Endothelial cell of umbilical vein (primary cell): ENCODE measurements at regions not wholly inside any gene's neighbourhood (a gene's known extent, or its start where the extent isn't known, plus 50 kb on each side); places are given as distances from the start of the nearest gene placed in this dataset.

Experiments used
- BruUV-seq: library from RNA; stranded (reverse); fragments of 400-500 nt; replicated peaks from 2 replicates; lab custom pipeline; 2021; lab: Mats Ljungman, UMichigan
- CTCF ChIA-PET: fragments of 300-600, 350-600 bp; sonication (Branson Sonifier 250); formaldehyde crosslinking; loops from one replicate; lab custom pipeline; 2021; ENCODE audit warnings: antibody characterized with exemption, inconsistent platforms; lab: Charles Lee
- POLR2A ChIA-PET: fragments of 300-600, 350-600 bp; sonication (Branson Sonifier 250); formaldehyde crosslinking; loops from one replicate; lab custom pipeline; 2021; ENCODE audit warnings: antibody characterized with exemption, inconsistent platforms; lab: Charles Lee
- DNase-seq: peaks from one replicate; pipeline ENCODE4 v3.0.0-alpha.2; 2011; ENCODE audit warnings: low read depth, low spot score
- FAIRE-seq: peaks from 2 replicates; lab custom pipeline; 2011; peaks lifted over from hg19 to GRCh38; lab: Jason Lieb, UNC
- H2AFZ ChIP-seq: 2 replicates; pipeline ENCODE4 v1.6.0; 2012; ENCODE audit warnings: low read depth, low read length, control low read depth, inconsistent platforms
- H3K27ac ChIP-seq: 2 replicates; pipeline ENCODE4 v1.5.1; 2011; ENCODE audit warnings: low read depth, mild to moderate bottlenecking, control low read depth, low read length, moderate library complexity; ENCODE audit not compliant: insufficient read depth
- H3K27me3 ChIP-seq, 2 experiments: 2 replicates each; pipeline versions ENCODE4 v1.6.0 to v1.6.1; 2011; ENCODE audit warnings: low read length in 2 of 2, mixed read lengths in 1 of 2; ENCODE audit not compliant: control insufficient read depth in 2 of 2, insufficient read depth in 2 of 2
- H3K36me3 ChIP-seq, 2 experiments: 2 replicates in 1 of 2; 3 replicates in 1 of 2; pipeline ENCODE4 v1.5.1; 2011; ENCODE audit warnings: low read length in 2 of 2, mild to moderate bottlenecking in 1 of 2, moderate library complexity in 1 of 2; ENCODE audit not compliant: control insufficient read depth in 2 of 2, insufficient read depth in 2 of 2; ENCODE audit errors: extremely low read depth in 1 of 2
- H3K4me1 ChIP-seq: 3 replicates; pipeline ENCODE4 v1.5.1; 2011; ENCODE audit warnings: mild to moderate bottlenecking, low read length; ENCODE audit not compliant: control insufficient read depth, insufficient read depth; ENCODE audit errors: extremely low read depth
- H3K4me2 ChIP-seq: 2 replicates; pipeline ENCODE4 v1.6.1; 2011; ENCODE audit warnings: low read length, control low read depth, mixed read lengths; ENCODE audit not compliant: insufficient read depth
- H3K4me3 ChIP-seq, 3 experiments: fragments of 200-600 bp in 1 of 3; sonication (generic), shearing (Covaris generic) in 1 of 3; replicated peaks in 1 of 3; 2 replicates each; pipeline ENCODE4 v1.5.1; 2011 to 2016; ENCODE audit warnings: control low read depth in 3 of 3, low read length in 3 of 3, mild to moderate bottlenecking in 2 of 3, inconsistent platforms in 1 of 3, low read depth in 1 of 3, moderate library complexity in 1 of 3; ENCODE audit not compliant: insufficient read depth in 1 of 3
- H3K79me2 ChIP-seq: 2 replicates; pipeline ENCODE4 v1.6.0; 2012; ENCODE audit warnings: low read length, inconsistent platforms; ENCODE audit not compliant: control insufficient read depth, insufficient read depth
- H3K9ac ChIP-seq: replicated peaks from 2 replicates; pipeline ENCODE3; 2011; ENCODE audit warnings: low read length, control low read depth; ENCODE audit not compliant: insufficient read depth; ENCODE audit errors: extremely low read depth
- H3K9me1 ChIP-seq: replicated peaks from 3 replicates; pipeline ENCODE4 v1.6.0; 2011; ENCODE audit warnings: mild to moderate bottlenecking, low read length; ENCODE audit not compliant: control insufficient read depth, insufficient read depth; ENCODE audit errors: extremely low read depth
- H3K9me3 ChIP-seq: replicated peaks from 2 replicates; pipeline ENCODE4 v1.5.1; 2012; ENCODE audit warnings: low read length, inconsistent platforms; ENCODE audit not compliant: control insufficient read depth, insufficient read depth
- H4K20me1 ChIP-seq: replicated peaks from 2 replicates; pipeline ENCODE3; 2011; ENCODE audit warnings: mild to moderate bottlenecking, low read length; ENCODE audit not compliant: control insufficient read depth, insufficient read depth; ENCODE audit errors: extremely low read depth
- EZH2 ChIP-seq: IDR thresholded peaks from 2 replicates; pipeline ENCODE4 v1.6.1; 2012; ENCODE audit warnings: borderline replicate concordance, low read depth, mild to moderate bottlenecking, moderate library complexity, low read length, inconsistent platforms; ENCODE audit not compliant: severe bottlenecking
- FOS ChIP-seq: IDR thresholded peaks from 2 replicates; pipeline ENCODE4 v1.6.1; 2011; ENCODE audit warnings: mild to moderate bottlenecking, low read length, moderate library complexity, borderline replicate concordance; ENCODE audit not compliant: insufficient read depth
- GATA2 ChIP-seq: IDR thresholded peaks from 2 replicates; pipeline ENCODE4 v1.7.0; 2011; ENCODE audit warnings: low read depth, mild to moderate bottlenecking, moderate library complexity, mixed read lengths, low read length; ENCODE audit not compliant: insufficient read length, insufficient read depth
- JUN ChIP-seq: IDR thresholded peaks from 2 replicates; pipeline ENCODE4 v1.6.1; 2011; ENCODE audit warnings: borderline replicate concordance, low read depth; ENCODE audit not compliant: insufficient read length, insufficient read depth
- MYC ChIP-seq: IDR thresholded peaks from one replicate; pipeline ENCODE4 v1.6.1; 2011; ENCODE audit warnings: mild to moderate bottlenecking, low read depth, low read length
- POLR2A ChIP-seq: IDR thresholded peaks from 2 replicates; pipeline ENCODE4 v1.6.1; 2012; ENCODE audit warnings: low read depth, mild to moderate bottlenecking, control low read depth, low read length
- POLR2AphosphoS5 ChIP-seq: IDR thresholded peaks from 2 replicates; pipeline ENCODE4 v1.6.1; 2012; ENCODE audit warnings: low read depth, mild to moderate bottlenecking, control low read depth, low read length, moderate library complexity; ENCODE audit not compliant: insufficient read depth
- dilution Hi-C: fragments of 300-500 bp; cut with MboI; formaldehyde crosslinking; loops from one replicate; pipeline ENCODE4 v1.15.0; 2019; ENCODE audit warnings: low sequenced_read_pairs; ENCODE audit not compliant: extremely low pct_ligation_motif_present
- intact Hi-C: fragments of 100-400 bp; cut with micrococcal nuclease; formaldehyde crosslinking; loops from one replicate; pipeline ENCODE4 v1.10.0; 2022
- TF ChIP-seq, protein P1 (sequence below): IDR thresholded peaks from 2 replicates; pipeline ENCODE4 v1.6.1; 2011; ENCODE audit not compliant: insufficient read depth, insufficient read length
- TF ChIP-seq, protein P2 (sequence below), 2 donors: IDR thresholded peaks; 1 replicate in 1 of 2; 2 replicates in 1 of 2; pipeline ENCODE4 v1.5.1; 2011; ENCODE audit warnings: low read length in 2 of 2, mild to moderate bottlenecking in 2 of 2, moderate library complexity in 2 of 2, control low read depth in 1 of 2, inconsistent platforms in 1 of 2, low read depth in 1 of 2; ENCODE audit not compliant: insufficient read depth in 1 of 2; ENCODE audit errors: extremely low read depth in 1 of 2

DNA sequence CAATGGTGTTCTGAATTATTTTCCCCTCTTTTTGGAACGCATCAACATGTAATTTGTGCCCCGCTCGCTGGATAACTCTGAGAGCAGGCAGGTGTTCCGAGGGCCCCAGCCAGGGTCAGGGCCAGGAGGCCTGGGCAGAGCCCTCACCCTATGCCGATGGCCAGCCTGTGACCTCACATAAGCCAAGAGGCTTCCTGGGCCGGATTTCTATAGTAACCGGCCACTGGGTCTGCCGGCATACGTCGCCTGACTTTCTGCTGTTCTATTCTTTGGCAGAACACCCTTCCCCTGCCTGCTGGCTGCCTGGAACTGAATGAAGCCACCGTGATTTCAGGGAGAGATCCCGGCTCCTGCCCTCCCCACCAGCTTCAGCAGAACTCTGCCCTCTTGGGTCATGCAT lies 375.2 kb downstream of the SHANK2 start:
- FAIRE-seq (no peak), DNase-seq (no peak)
- dilution Hi-C loops (no loop called here), intact Hi-C loops (no loop called here)
- Histone ChIP-seq H3K9ac (no peak overlapping the region), H3K79me2 (no peaks in the 10 kb centered on the region), H3K4me2 (no peak overlapping the region), H3K4me1 (no peaks in the 10 kb centered on the region), H3K36me3 (no peaks in the 10 kb centered on the region), H4K20me1 (no peaks in the 10 kb centered on the region), H3K4me3 (no peak overlapping the region), H3K27me3 (no peaks in the 10 kb centered on the region), H3K9me1 (no peaks in the 10 kb centered on the region), H2AFZ (no peak overlapping the region), H3K27ac (no peak overlapping the region), H3K9me3 (peaks cover 4% of the 10 kb centered on the region)
- CTCF ChIA-PET: no interaction called here
- no TSS peak for BruUV-seq
- POLR2A ChIA-PET: no interaction called here
- TF ChIP-seq, protein P1, sequence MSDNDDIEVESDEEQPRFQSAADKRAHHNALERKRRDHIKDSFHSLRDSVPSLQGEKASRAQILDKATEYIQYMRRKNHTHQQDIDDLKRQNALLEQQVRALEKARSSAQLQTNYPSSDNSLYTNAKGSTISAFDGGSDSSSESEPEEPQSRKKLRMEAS: no peak
- TF ChIP-seq FOS (no peak), POLR2A (no peak), MYC (no peak), GATA2 (no peak), POLR2AphosphoS5 (no peak), JUN (no peak), EZH2 (no peak)
- TF ChIP-seq, protein P2, sequence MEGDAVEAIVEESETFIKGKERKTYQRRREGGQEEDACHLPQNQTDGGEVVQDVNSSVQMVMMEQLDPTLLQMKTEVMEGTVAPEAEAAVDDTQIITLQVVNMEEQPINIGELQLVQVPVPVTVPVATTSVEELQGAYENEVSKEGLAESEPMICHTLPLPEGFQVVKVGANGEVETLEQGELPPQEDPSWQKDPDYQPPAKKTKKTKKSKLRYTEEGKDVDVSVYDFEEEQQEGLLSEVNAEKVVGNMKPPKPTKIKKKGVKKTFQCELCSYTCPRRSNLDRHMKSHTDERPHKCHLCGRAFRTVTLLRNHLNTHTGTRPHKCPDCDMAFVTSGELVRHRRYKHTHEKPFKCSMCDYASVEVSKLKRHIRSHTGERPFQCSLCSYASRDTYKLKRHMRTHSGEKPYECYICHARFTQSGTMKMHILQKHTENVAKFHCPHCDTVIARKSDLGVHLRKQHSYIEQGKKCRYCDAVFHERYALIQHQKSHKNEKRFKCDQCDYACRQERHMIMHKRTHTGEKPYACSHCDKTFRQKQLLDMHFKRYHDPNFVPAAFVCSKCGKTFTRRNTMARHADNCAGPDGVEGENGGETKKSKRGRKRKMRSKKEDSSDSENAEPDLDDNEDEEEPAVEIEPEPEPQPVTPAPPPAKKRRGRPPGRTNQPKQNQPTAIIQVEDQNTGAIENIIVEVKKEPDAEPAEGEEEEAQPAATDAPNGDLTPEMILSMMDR (IDR thresholded peaks at IDR 0.05; ENCODE audit: extremely low read depth in 1 of 2, insufficient read depth in 1 of 2, low read depth in 1 of 2, low read length in 2 of 2): no peak
